Left lung (tissue), 4 donors: ENCODE measurements at regions not wholly inside any gene's neighbourhood (a gene's known extent, or its start where the extent isn't known, plus 50 kb on each side); places are given as distances from the start of the nearest gene placed in this dataset.

Source experiments
- ATAC-seq: fragments of 200-7000 bp; cut with Tn5 transposase; one replicate; pipeline ENCODE4 v1.9.1; 2020; ENCODE audit warnings: moderate library complexity
- DNase-seq, 4 donors: peaks; one replicate each; pipeline ENCODE4 v3.0.0-alpha.2; 2013 to 2020
- H3K27ac ChIP-seq, 2 donors: fragments of 200-600 bp; sonication (generic) in 1 of 2; one replicate each; pipeline versions ENCODE4 v1.5.0 to v1.8.0; 2020 to 2021
- H3K27me3 ChIP-seq, 2 donors: fragments of 200-600 bp; sonication (generic) in 1 of 2; one replicate each; pipeline versions ENCODE4 v1.5.0 to v1.8.0; 2020 to 2021
- H3K36me3 ChIP-seq, 2 donors: fragments of 200-600 bp; sonication (generic) in 1 of 2; one replicate each; pipeline versions ENCODE4 v1.5.0 to v1.8.0; 2020 to 2021
- H3K4me1 ChIP-seq, 2 donors: fragments of 200-600 bp; one replicate each; pipeline ENCODE4 v1.8.0; 2021
- H3K4me3 ChIP-seq, 2 donors: fragments of 200-600 bp; sonication (generic) in 1 of 2; one replicate each; pipeline versions ENCODE4 v1.5.0 to v1.8.0; 2020 to 2021; ENCODE audit warnings: mild to moderate bottlenecking in 1 of 2
- H3K9me3 ChIP-seq, 2 donors: fragments of 200-600 bp; sonication (generic) in 1 of 2; one replicate each; pipeline versions ENCODE4 v1.5.0 to v1.8.0; 2020 to 2021
- CTCF ChIP-seq, 2 donors: fragments of 200-600 bp; sonication (generic) in 1 of 2; IDR thresholded peaks; one replicate each; pipeline versions ENCODE4 v1.5.0 to v1.8.0; 2021; ENCODE audit warnings: antibody characterized with exemption in 2 of 2
- intact Hi-C, 2 donors: fragments of 100-400 bp; cut with DNase I; formaldehyde crosslinking; loops; one replicate each; pipeline versions ENCODE4 v1.11.2 to v1.14.2; 2022
- donor health status: DM: no; HTN: yes; CAD: no.
- donor health status: DM: no; HTN: no; CAD: no.

GRCh38 chr11:80343436-80343835, 902.6 kb upstream of the TENM4 start:
- H3K9me3 ChIP-seq, result no peaks in the 10 kb centered on the region
- DNase-seq (no peak), ATAC-seq (no peak)
- no peaks in the 10 kb centered on the region for H3K4me1 ChIP-seq
- no peaks in the 10 kb centered on the region for H3K27me3 ChIP-seq
- intact Hi-C loops, result no loop called here
- H3K36me3 ChIP-seq, result no peaks in the 10 kb centered on the region
- no peak for TF ChIP-seq CTCF (IDR thresholded peaks at IDR 0.05)
- H3K27ac ChIP-seq, result no peak overlapping the region
- no peak overlapping the region for H3K4me3 ChIP-seq

GRCh38 chr11:80338231-80338630, 897.4 kb upstream of the TENM4 start:
- no peak for ATAC-seq
- Histone ChIP-seq H3K4me3 (no peak overlapping the region), H3K27me3 (no peaks in the 10 kb centered on the region), H3K27ac (no peak overlapping the region), H3K4me1 (no peaks in the 10 kb centered on the region), H3K36me3 (no peaks in the 10 kb centered on the region), H3K9me3 (no peaks in the 10 kb centered on the region)
- no peak for DNase-seq
- TF ChIP-seq CTCF (IDR thresholded peaks at IDR 0.05), result no peak
- intact Hi-C loops, result no loop called here

GRCh38 chr11:80331694-80332093, 890.9 kb upstream of the TENM4 start:
- Histone ChIP-seq H3K27ac (no peak overlapping the region), H3K4me1 (no peaks in the 10 kb centered on the region), H3K36me3 (no peaks in the 10 kb centered on the region), H3K9me3 (no peaks in the 10 kb centered on the region), H3K27me3 (no peaks in the 10 kb centered on the region), H3K4me3 (no peak overlapping the region)
- ATAC-seq (no peak), DNase-seq (no peak)
- intact Hi-C loops, result no loop called here
- no peak for TF ChIP-seq CTCF (IDR thresholded peaks at IDR 0.05)

DNA sequence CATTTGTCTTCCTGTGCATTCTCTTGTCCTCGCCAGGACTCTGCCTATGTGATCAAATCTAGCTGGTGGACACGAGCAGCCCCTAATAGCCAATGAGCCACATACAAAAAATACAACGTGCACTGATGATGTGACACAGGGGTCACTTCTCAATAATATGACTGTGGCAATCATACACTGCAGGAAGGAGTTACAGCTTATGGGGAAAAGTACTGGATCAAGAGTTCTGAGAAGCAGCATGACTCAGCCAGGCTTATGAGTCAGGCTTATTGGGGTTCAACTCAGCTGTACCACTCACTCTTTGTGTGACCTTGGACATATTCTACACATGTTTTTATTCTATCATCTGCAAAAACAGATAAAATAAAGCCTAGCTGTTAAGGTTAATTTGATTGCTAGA, 889.4 kb upstream of the TENM4 start:
- intact Hi-C loops, result no loop called here
- ATAC-seq (peak; percentile 67), DNase-seq (no peak)
- no peak for TF ChIP-seq CTCF (IDR thresholded peaks at IDR 0.05)
- Histone ChIP-seq H3K27me3 (no peaks in the 10 kb centered on the region), H3K36me3 (no peaks in the 10 kb centered on the region), H3K4me3 (no peak overlapping the region), H3K27ac (no peak overlapping the region), H3K4me1 (no peaks in the 10 kb centered on the region), H3K9me3 (no peaks in the 10 kb centered on the region)

- H3K27ac ChIP-seq, result no peak overlapping the region
- TF ChIP-seq CTCF (IDR thresholded peaks at IDR 0.05), result no peak
- no peak overlapping the region for H3K4me3 ChIP-seq
- H3K4me1 ChIP-seq, result no peaks in the 10 kb centered on the region
- intact Hi-C loops, result no loop called here
- H3K36me3 ChIP-seq, result no peaks in the 10 kb centered on the region
- no peak for ATAC-seq
- no peak for DNase-seq
- no peaks in the 10 kb centered on the region for H3K9me3 ChIP-seq
- H3K27me3 ChIP-seq, result no peaks in the 10 kb centered on the region
Observed at GRCh38 chr11:80328774-80329173, 887.9 kb upstream of the TENM4 start.
